Caco-2 (cell line): ENCODE measurements at regions not wholly inside any gene's neighbourhood (a gene's known extent, or its start where the extent isn't known, plus 50 kb on each side); places are given as distances from the start of the nearest gene placed in this dataset.

Source experiments
- BruUV-seq: library from RNA; stranded (reverse); fragments of 400-500 nt; replicated peaks from 2 replicates; lab custom pipeline; 2021; lab: Mats Ljungman, UMichigan
- CTCF ChIA-PET: fragments of 300-600 bp; sonication (Branson Sonifier 250); formaldehyde crosslinking; loops from one replicate; lab custom pipeline; 2022; ENCODE audit warnings: antibody characterized with exemption; lab: Charles Lee
- POLR2A ChIA-PET: fragments of 300-600 bp; sonication (Branson Sonifier 250); formaldehyde crosslinking; loops from one replicate; lab custom pipeline; 2022; ENCODE audit warnings: antibody characterized with exemption; lab: Charles Lee
- DNase-seq, 2 experiments: peaks; one replicate each; pipeline versions ENCODE4 v3.0.0 to v3.0.0-alpha.2; 2020 to 2022
- H3K27me3 ChIP-seq: replicated peaks from 2 replicates; pipeline ENCODE4 v1.6.0; 2011; ENCODE audit warnings: low read length; ENCODE audit not compliant: control insufficient read depth, insufficient read depth
- H3K36me3 ChIP-seq: 2 replicates; pipeline ENCODE4 v1.5.1; 2011; ENCODE audit warnings: low read length; ENCODE audit not compliant: control insufficient read depth, insufficient read depth
- H3K4me1 ChIP-seq: fragments of 250-450 bp; sonication (Bioruptor Pico); 2 replicates; pipeline ENCODE4 v1.5.1; 2020; ENCODE audit warnings: mild to moderate bottlenecking
- H3K4me3 ChIP-seq: 2 replicates; pipeline ENCODE4 v1.5.1; 2011; ENCODE audit warnings: low read depth, mild to moderate bottlenecking, control low read depth, low read length
- H3K9me3 ChIP-seq: fragments of 250-450 bp; sonication (Bioruptor Pico); 2 replicates; pipeline ENCODE4 v1.5.1; 2020; ENCODE audit warnings: mild to moderate bottlenecking, moderate library complexity
- H3K27ac Mint-ChIP-seq: one replicate; pipeline ENCODE4 v1.8.0; 2022; ENCODE audit warnings: mixed read lengths; ENCODE audit not compliant: unreplicated experiment
- H3K27me3 Mint-ChIP-seq: one replicate; pipeline ENCODE4 v1.8.0; 2022; ENCODE audit warnings: mixed read lengths; ENCODE audit not compliant: insufficient read depth, unreplicated experiment
- H3K36me3 Mint-ChIP-seq: one replicate; pipeline ENCODE4 v1.8.0; 2022; ENCODE audit warnings: mild to moderate bottlenecking, mixed read lengths; ENCODE audit not compliant: insufficient read depth, unreplicated experiment
- H3K4me1 Mint-ChIP-seq: one replicate; pipeline ENCODE4 v1.8.0; 2022; ENCODE audit warnings: low read depth, mixed read lengths; ENCODE audit not compliant: unreplicated experiment
- H3K4me3 Mint-ChIP-seq: one replicate; pipeline ENCODE4 v1.8.0; 2022; ENCODE audit warnings: mild to moderate bottlenecking, moderate library complexity, mixed read lengths; ENCODE audit not compliant: unreplicated experiment
- H3K9me3 Mint-ChIP-seq: one replicate; pipeline ENCODE4 v1.8.0; 2022; ENCODE audit warnings: mixed read lengths; ENCODE audit not compliant: unreplicated experiment
- CTCF ChIP-seq, 2 experiments: fragments of 200-600 bp in 1 of 2; IDR thresholded peaks; 1 replicate in 1 of 2; 2 replicates in 1 of 2; pipeline versions ENCODE4 v1.5.1 to v1.8.0; 2011 to 2022; ENCODE audit warnings: antibody characterized with exemption in 1 of 2, control low read depth in 1 of 2, inconsistent platforms in 1 of 2, low read depth in 1 of 2, low read length in 1 of 2, mild to moderate bottlenecking in 1 of 2, moderate library complexity in 1 of 2; ENCODE audit not compliant: insufficient read depth in 1 of 2, severe bottlenecking in 1 of 2, unreplicated experiment in 1 of 2
- intact Hi-C: fragments of 100-400 bp; cut with micrococcal nuclease; formaldehyde crosslinking; loops from one replicate; pipeline ENCODE4 v1.10.0; 2022; ENCODE audit not compliant: unreplicated experiment

- Histone ChIP-seq H3K36me3 (no peaks in the 10 kb centered on the region), H3K27me3 (no peaks in the 10 kb centered on the region), H3K4me3 (no peak overlapping the region), H3K9me3 (no peaks in the 10 kb centered on the region), H3K4me1 (peaks cover 45% of the 10 kb centered on the region)
- Mint-ChIP-seq H3K4me3 (no peak overlapping the region), H3K9me3 (no peaks in the 10 kb centered on the region), H3K27ac (no peak overlapping the region), H3K36me3 (peaks cover under 1% of the 10 kb centered on the region), H3K4me1 (peaks cover 24% of the 10 kb centered on the region), H3K27me3 (no peaks in the 10 kb centered on the region)
- DNase-seq, result no peak
- ChIA-PET POLR2A (no interaction called here), CTCF (no interaction called here)
- intact Hi-C loops, result no loop called here
- no TSS peak for BruUV-seq
- TF ChIP-seq CTCF (IDR thresholded peaks at IDR 0.05; ENCODE audit: insufficient read depth in 1 of 2, low read depth in 1 of 2, low read length in 1 of 2, severe bottlenecking in 1 of 2, unreplicated experiment in 1 of 2), result no peak
Measured at GRCh38 chr2:43034921-43035320, 191.5 kb downstream of the ZFP36L2 start.

DNA sequence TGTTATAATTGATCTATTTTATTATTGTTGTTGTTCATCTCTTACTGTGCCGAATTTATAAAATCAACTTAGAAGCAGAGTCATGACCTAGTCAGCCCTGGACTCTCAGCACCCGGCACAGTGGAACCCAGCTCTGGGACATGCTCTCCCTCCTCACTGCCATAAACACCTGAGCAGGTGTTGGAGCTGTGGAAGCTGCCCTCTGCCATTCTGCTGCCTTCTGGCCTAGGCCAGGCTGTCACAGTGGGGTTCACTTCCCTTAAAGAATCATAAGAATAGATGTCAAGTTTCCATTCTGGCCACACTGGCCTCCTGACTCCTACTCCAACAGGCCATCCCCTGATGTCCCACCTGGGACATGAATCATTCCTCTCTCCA is 192.2 kb downstream of the ZFP36L2 start:
- ChIA-PET POLR2A (no interaction called here), CTCF (no interaction called here)
- Histone ChIP-seq H3K9me3 (no peaks in the 10 kb centered on the region), H3K36me3 (no peaks in the 10 kb centered on the region), H3K4me3 (no peak overlapping the region), H3K4me1 (peaks cover 38% of the 10 kb centered on the region), H3K27me3 (no peaks in the 10 kb centered on the region)
- TF ChIP-seq CTCF (IDR thresholded peaks at IDR 0.05; ENCODE audit: insufficient read depth in 1 of 2, low read depth in 1 of 2, low read length in 1 of 2, severe bottlenecking in 1 of 2, unreplicated experiment in 1 of 2), result no peak
- no peaks in the 10 kb centered on the region for H3K9me3 Mint-ChIP-seq
- H3K36me3 Mint-ChIP-seq, result no peaks in the 10 kb centered on the region
- H3K4me3 Mint-ChIP-seq, result no peak overlapping the region
- H3K27ac Mint-ChIP-seq, result no peak overlapping the region
- no peak for DNase-seq
- intact Hi-C loops, result no loop called here
- BruUV-seq, result no TSS peak
- no peaks in the 10 kb centered on the region for H3K27me3 Mint-ChIP-seq
- peaks cover 21% of the 10 kb centered on the region for H3K4me1 Mint-ChIP-seq

- POLR2A ChIA-PET, result no interaction called here
- Histone ChIP-seq H3K4me3 (no peak overlapping the region), H3K9me3 (no peaks in the 10 kb centered on the region), H3K27me3 (no peaks in the 10 kb centered on the region), H3K36me3 (no peaks in the 10 kb centered on the region), H3K4me1 (peaks cover 32% of the 10 kb centered on the region)
- Mint-ChIP-seq H3K36me3 (no peaks in the 10 kb centered on the region), H3K4me1 (peaks cover 21% of the 10 kb centered on the region), H3K4me3 (no peak overlapping the region), H3K27ac (no peak overlapping the region), H3K27me3 (no peaks in the 10 kb centered on the region), H3K9me3 (no peaks in the 10 kb centered on the region)
- intact Hi-C loops, result no loop called here
- TF ChIP-seq CTCF (IDR thresholded peaks at IDR 0.05; ENCODE audit: insufficient read depth in 1 of 2, low read depth in 1 of 2, low read length in 1 of 2, severe bottlenecking in 1 of 2, unreplicated experiment in 1 of 2), result no peak
- no peak for DNase-seq
- no TSS peak for BruUV-seq
- CTCF ChIA-PET, result no interaction called here
Measured at GRCh38 chr2:43033466-43034241, 192.8 kb downstream of the ZFP36L2 start.
